Nephron (organoid): ENCODE measurements at regions not wholly inside any gene's neighbourhood (a gene's known extent, or its start where the extent isn't known, plus 50 kb on each side); places are given as distances from the start of the nearest gene placed in this dataset.
A peak's percentile ranks its signal among the peaks of the same experiment; 100 is the strongest.

Source experiments
- H3K27ac Mint-ChIP-seq, 3 experiments: 2 replicates each; pipeline ENCODE4 v1.8.0; 2020; ENCODE audit warnings: mixed read lengths in 3 of 3, mild to moderate bottlenecking in 2 of 3, moderate library complexity in 1 of 3
- H3K27me3 Mint-ChIP-seq: 2 replicates; pipeline ENCODE4 v1.8.0; 2021; ENCODE audit warnings: low read depth, mild to moderate bottlenecking, moderate library complexity, mixed read lengths
- H3K36me3 Mint-ChIP-seq: 2 replicates; pipeline ENCODE4 v1.8.0; 2020; ENCODE audit warnings: low read depth, mixed read lengths
- H3K4me1 Mint-ChIP-seq: 2 replicates; pipeline ENCODE4 v1.8.0; 2020; ENCODE audit warnings: mixed read lengths
- H3K4me3 Mint-ChIP-seq, 3 experiments: 2 replicates each; pipeline ENCODE4 v1.8.0; 2020; ENCODE audit warnings: mild to moderate bottlenecking in 3 of 3, mixed read lengths in 3 of 3, moderate library complexity in 2 of 3
- H3K9me3 Mint-ChIP-seq: 2 replicates; pipeline ENCODE4 v1.8.0; 2020; ENCODE audit warnings: mixed read lengths
- CTCF ChIP-seq, 3 experiments: fragments of 200-600 bp; sonication (generic); IDR thresholded peaks; one replicate each; pipeline ENCODE4 v1.5.0; 2021; ENCODE audit warnings: antibody characterized with exemption in 3 of 3; ENCODE audit not compliant: unreplicated experiment in 3 of 3

- no peaks in the 10 kb centered on the region for H3K9me3 Mint-ChIP-seq
- H3K27ac Mint-ChIP-seq: no peak overlapping the region
These were observed 277.8 kb downstream of the PRELID2 start for GRCh38 chr5:145557345-145557744.

GRCh38 chr5:145554399-145554798 lies 280.7 kb downstream of the PRELID2 start:
- Mint-ChIP-seq H3K27me3 (no peaks in the 10 kb centered on the region), H3K36me3 (no peaks in the 10 kb centered on the region), H3K4me1 (no peaks in the 10 kb centered on the region), H3K27ac (no peak overlapping the region), H3K4me3 (no peak overlapping the region), H3K9me3 (no peaks in the 10 kb centered on the region)
- no peak for TF ChIP-seq CTCF (IDR thresholded peaks at IDR 0.05; ENCODE audit: unreplicated experiment in 3 of 3)

More at GRCh38 chr5:145557345-145557744, 277.8 kb downstream of the PRELID2 start:
- Mint-ChIP-seq H3K4me1 (peaks cover 8% of the 10 kb centered on the region), H3K36me3 (no peaks in the 10 kb centered on the region), H3K27me3 (no peaks in the 10 kb centered on the region), H3K4me3 (no peak overlapping the region)
- no peak for TF ChIP-seq CTCF (IDR thresholded peaks at IDR 0.05; ENCODE audit: unreplicated experiment in 3 of 3)

GRCh38 chr5:145553177-145553576 lies 282.0 kb downstream of the PRELID2 start:
- Mint-ChIP-seq H3K4me3 (no peak overlapping the region), H3K36me3 (no peaks in the 10 kb centered on the region), H3K9me3 (no peaks in the 10 kb centered on the region), H3K27me3 (no peaks in the 10 kb centered on the region), H3K27ac (no peak overlapping the region), H3K4me1 (no peaks in the 10 kb centered on the region)
- TF ChIP-seq CTCF (IDR thresholded peaks at IDR 0.05; ENCODE audit: unreplicated experiment in 3 of 3): no peak

GRCh38 chr5:145551714-145552113 lies 283.4 kb downstream of the PRELID2 start:
- H3K27me3 Mint-ChIP-seq: no peaks in the 10 kb centered on the region
- no peaks in the 10 kb centered on the region for H3K36me3 Mint-ChIP-seq
- H3K4me1 Mint-ChIP-seq: no peaks in the 10 kb centered on the region
- TF ChIP-seq CTCF (IDR thresholded peaks at IDR 0.05; ENCODE audit: unreplicated experiment in 3 of 3): no peak
- no peaks in the 10 kb centered on the region for H3K9me3 Mint-ChIP-seq
- H3K27ac Mint-ChIP-seq: no peak overlapping the region
- H3K4me3 Mint-ChIP-seq: no peak overlapping the region

- no peaks in the 10 kb centered on the region for H3K36me3 Mint-ChIP-seq
- no peaks in the 10 kb centered on the region for H3K27me3 Mint-ChIP-seq
- no peak overlapping the region for H3K4me3 Mint-ChIP-seq
These were observed 287.0 kb downstream of the PRELID2 start for GRCh38 chr5:145548097-145548496.

More at GRCh38 chr5:145548097-145548496, 287.0 kb downstream of the PRELID2 start:
- Mint-ChIP-seq H3K27ac (peak overlapping the region in 1 of 3 experiments; percentile 28), H3K4me1 (no peaks in the 10 kb centered on the region), H3K9me3 (no peaks in the 10 kb centered on the region)
- TF ChIP-seq CTCF (IDR thresholded peaks at IDR 0.05; ENCODE audit: unreplicated experiment in 3 of 3): no peak
